Progenitor cell of endocrine pancreas (in vitro differentiated cells): ENCODE measurements at regions not wholly inside any gene's neighbourhood (a gene's known extent, or its start where the extent isn't known, plus 50 kb on each side); places are given as distances from the start of the nearest gene placed in this dataset.

Source experiments
- DNase-seq: peaks from one replicate; pipeline ENCODE4 v3.0.0; 2021; ENCODE audit warnings: low spot score; ENCODE audit not compliant: unreplicated experiment
- H3K27ac Mint-ChIP-seq: 2 replicates; pipeline ENCODE4 v1.8.0; 2021; ENCODE audit warnings: mild to moderate bottlenecking, moderate library complexity, mixed read lengths
- H3K27me3 Mint-ChIP-seq: 2 replicates; pipeline ENCODE4 v1.8.0; 2021; ENCODE audit warnings: mixed read lengths
- H3K36me3 Mint-ChIP-seq: 2 replicates; pipeline ENCODE4 v1.8.0; 2022; ENCODE audit warnings: mixed read lengths; ENCODE audit not compliant: insufficient read depth
- H3K4me1 Mint-ChIP-seq: 2 replicates; pipeline ENCODE4 v1.8.0; 2021; ENCODE audit warnings: low read depth, mixed read lengths
- H3K4me3 Mint-ChIP-seq: 2 replicates; pipeline ENCODE4 v1.8.0; 2021; ENCODE audit warnings: low read depth, mild to moderate bottlenecking, moderate library complexity, mixed read lengths
- H3K9me3 Mint-ChIP-seq: 2 replicates; pipeline ENCODE4 v1.8.0; 2021; ENCODE audit warnings: low read depth, mixed read lengths
- CTCF ChIP-seq: fragments of 200-600 bp; sonication (generic); IDR thresholded peaks from one replicate; pipeline ENCODE4 v1.5.0; 2021; ENCODE audit warnings: antibody characterized with exemption, mild to moderate bottlenecking; ENCODE audit not compliant: unreplicated experiment

- no peak overlapping the region for H3K27ac Mint-ChIP-seq
- no peaks in the 10 kb centered on the region for H3K27me3 Mint-ChIP-seq
- TF ChIP-seq CTCF = no peak
- DNase-seq = no peak
- no peaks in the 10 kb centered on the region for H3K36me3 Mint-ChIP-seq
- H3K9me3 Mint-ChIP-seq = no peaks in the 10 kb centered on the region
- H3K4me3 Mint-ChIP-seq = no peak overlapping the region
- H3K4me1 Mint-ChIP-seq = no peaks in the 10 kb centered on the region
Observed at GRCh38 chr9:119477197-119477596, 108.0 kb upstream of the BRINP1 start.

- peaks cover 4% of the 10 kb centered on the region for H3K27me3 Mint-ChIP-seq
- peaks cover 6% of the 10 kb centered on the region for H3K4me1 Mint-ChIP-seq
- no peak overlapping the region for H3K4me3 Mint-ChIP-seq
- H3K27ac Mint-ChIP-seq = no peak overlapping the region
- TF ChIP-seq CTCF = no peak
- no peaks in the 10 kb centered on the region for H3K36me3 Mint-ChIP-seq
- H3K9me3 Mint-ChIP-seq = no peaks in the 10 kb centered on the region
- no peak for DNase-seq
Observed at GRCh38 chr9:119458068-119458467, 88.8 kb upstream of the BRINP1 start.

GRCh38 chr9:119453980-119454379 is 84.7 kb upstream of the BRINP1 start:
- Mint-ChIP-seq H3K4me3 (no peak overlapping the region), H3K36me3 (no peaks in the 10 kb centered on the region), H3K4me1 (no peaks in the 10 kb centered on the region), H3K27me3 (peaks cover 4% of the 10 kb centered on the region), H3K9me3 (peaks cover 3% of the 10 kb centered on the region), H3K27ac (no peak overlapping the region)
- TF ChIP-seq CTCF = no peak
- no peak for DNase-seq

- TF ChIP-seq CTCF = no peak
- Mint-ChIP-seq H3K9me3 (peaks cover 3% of the 10 kb centered on the region), H3K27me3 (peaks cover 4% of the 10 kb centered on the region), H3K4me1 (no peaks in the 10 kb centered on the region), H3K4me3 (no peak overlapping the region), H3K27ac (no peak overlapping the region), H3K36me3 (no peaks in the 10 kb centered on the region)
- DNase-seq = no peak
Observed at GRCh38 chr9:119453490-119453911, 84.3 kb upstream of the BRINP1 start.

DNA sequence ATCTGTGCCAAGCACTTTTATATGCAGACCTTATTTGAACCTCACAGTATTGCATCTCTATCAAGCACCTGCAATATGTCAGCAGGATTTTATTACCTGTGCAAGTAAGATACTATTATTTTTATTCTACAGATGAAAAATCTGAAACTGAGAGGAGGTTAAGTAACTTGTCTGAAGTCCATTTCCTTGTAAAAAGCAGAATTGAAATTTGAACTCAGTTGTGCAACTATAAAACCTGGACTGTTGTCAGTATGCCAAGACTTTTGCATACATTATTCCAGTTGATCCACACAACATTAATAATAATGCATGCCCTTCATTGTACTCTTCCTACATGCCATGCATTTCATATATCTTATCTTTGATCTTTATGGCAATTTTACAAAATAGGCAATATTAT is 82.2 kb upstream of the BRINP1 start:
- Mint-ChIP-seq H3K4me3 (no peak overlapping the region), H3K27me3 (peaks cover 4% of the 10 kb centered on the region), H3K4me1 (no peaks in the 10 kb centered on the region), H3K27ac (no peak overlapping the region), H3K36me3 (no peaks in the 10 kb centered on the region), H3K9me3 (peaks cover 3% of the 10 kb centered on the region)
- no peak for TF ChIP-seq CTCF
- no peak for DNase-seq
